Mucosa of descending colon (tissue), 3 donors: ENCODE measurements at regions not wholly inside any gene's neighbourhood (a gene's known extent, or its start where the extent isn't known, plus 50 kb on each side); places are given as distances from the start of the nearest gene placed in this dataset.
"Not testable (repeated sequence)": the region's sequence is repeated elsewhere in the genome, so short reads cannot be mapped to it uniquely, and the experiment has no call there.

Experiments
- ATAC-seq: fragments of 200-7000 bp; cut with Tn5 transposase; one replicate; pipeline ENCODE4 v1.9.1; 2020; ENCODE audit warnings: mild to moderate bottlenecking, moderate library complexity
- DNase-seq, 3 donors: peaks; one replicate each; pipeline ENCODE4 v3.0.0-alpha.2; 2020
- H3K36me3 ChIP-seq: fragments of 200-600 bp; one replicate; pipeline ENCODE4 v1.8.0; 2021; ENCODE audit warnings: low read depth, mild to moderate bottlenecking
- H3K4me1 ChIP-seq: fragments of 200-600 bp; one replicate; pipeline ENCODE4 v1.8.0; 2021; ENCODE audit warnings: low read depth, mild to moderate bottlenecking
- H3K4me3 ChIP-seq: fragments of 200-600 bp; one replicate; pipeline ENCODE4 v1.8.0; 2021; ENCODE audit warnings: mild to moderate bottlenecking
- H3K9me3 ChIP-seq: fragments of 200-600 bp; one replicate; pipeline ENCODE4 v1.8.0; 2021; ENCODE audit warnings: mild to moderate bottlenecking
- CTCF ChIP-seq: fragments of 200-600 bp; IDR thresholded peaks from one replicate; pipeline ENCODE4 v1.8.0; 2022; ENCODE audit warnings: antibody characterized with exemption, mild to moderate bottlenecking
- intact Hi-C, 2 donors: fragments of 100-400 bp; cut with DNase I in 1 of 2; cut with micrococcal nuclease in 1 of 2; formaldehyde crosslinking; loops; one replicate each; pipeline versions ENCODE4 v1.11.0 to v1.11.1; 2022; cut with DNase I, micrococcal nuclease
- donor health status: DM: no; HTN: no; CAD: no; lungs with moderate emphysema.
- donor health status: DM: no; HTN: no; CAD: no.
- donor health status: DM: no; HTN: yes; CAD: no.

GRCh38 chr14:22494486-22495135 is 94.4 kb downstream of the DAD1 start:
- H3K4me3 ChIP-seq, result no peak overlapping the region
- intact Hi-C loops, result no loop called here
- H3K9me3 ChIP-seq, result no peaks in the 10 kb centered on the region
- ATAC-seq (no peak), DNase-seq (no peak)
- no peak for TF ChIP-seq CTCF
- no peaks in the 10 kb centered on the region for H3K36me3 ChIP-seq
- no peaks in the 10 kb centered on the region for H3K4me1 ChIP-seq

- no peaks in the 10 kb centered on the region for H3K4me1 ChIP-seq
- H3K36me3 ChIP-seq, result no peaks in the 10 kb centered on the region
- no peak overlapping the region for H3K4me3 ChIP-seq
- intact Hi-C loops, result no loop called here
- H3K9me3 ChIP-seq, result no peaks in the 10 kb centered on the region
- TF ChIP-seq CTCF, result no peak
- ATAC-seq (no peak), DNase-seq (no peak)
Observed at GRCh38 chr14:22493753-22494152, 95.3 kb downstream of the DAD1 start.

- intact Hi-C loops, result no loop called here
- no peak for ATAC-seq
- no peaks in the 10 kb centered on the region for H3K36me3 ChIP-seq
- TF ChIP-seq CTCF, result no peak
- no peaks in the 10 kb centered on the region for H3K9me3 ChIP-seq
- H3K4me1 ChIP-seq, result no peaks in the 10 kb centered on the region
- no peak for DNase-seq
- H3K4me3 ChIP-seq, result no peak overlapping the region
Observed at GRCh38 chr14:22492622-22493542, 96.1 kb downstream of the DAD1 start.

GRCh38 chr14:22491683-22492621 is 97.1 kb downstream of the DAD1 start:
- DNase-seq, result no peak
- Histone ChIP-seq H3K36me3 (no peaks in the 10 kb centered on the region), H3K9me3 (no peaks in the 10 kb centered on the region), H3K4me1 (no peaks in the 10 kb centered on the region), H3K4me3 (no peak overlapping the region)
- ATAC-seq, result peak; percentile 32
- TF ChIP-seq CTCF, result no peak
- intact Hi-C loops, result no loop called here

- H3K4me3 ChIP-seq, H3K36me3 ChIP-seq, intact Hi-C loops, ATAC-seq, H3K9me3 ChIP-seq, H3K4me1 ChIP-seq, DNase-seq: not testable (repeated sequence)
Observed at GRCh38 chr14:22491053-22491452, 98.0 kb downstream of the DAD1 start.
